ENCODE measurements at regions not wholly inside any gene's neighbourhood (a gene's known extent, or its start where the extent isn't known, plus 50 kb on each side); places are given as distances from the start of the nearest gene placed in this dataset.

DNA sequence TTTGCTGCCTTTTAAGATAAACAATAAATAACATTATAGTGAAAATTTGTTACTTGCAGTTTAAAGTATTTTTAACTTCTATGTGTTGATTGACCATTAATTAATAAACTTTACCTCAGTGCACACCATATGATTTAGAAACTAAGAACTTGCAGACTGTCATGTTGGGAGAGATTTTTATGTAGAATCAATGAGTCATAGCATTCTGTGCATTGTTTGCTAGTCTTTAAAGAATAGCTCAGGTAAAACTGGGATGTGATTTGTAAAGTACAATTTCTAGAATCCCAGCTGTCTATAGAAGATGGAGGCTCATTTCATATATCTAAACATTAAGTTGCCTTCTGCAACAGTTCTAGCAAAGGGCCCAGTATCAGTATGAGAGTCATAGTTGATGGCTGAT lies 199.6 kb upstream of the SEMA3A start:
- TF ChIP-seq EZH2 (IDR thresholded peaks at IDR 0.05; ENCODE audit: low read depth, unreplicated experiment), result no peak
- TF ChIP-seq CTCF (conservative IDR thresholded peaks at IDR 0.05; ENCODE audit: low read depth in 2 of 2), result no peak

Data from GM23338 (cell line).